ENCODE measurements at regions not wholly inside any gene's neighbourhood (a gene's known extent, or its start where the extent isn't known, plus 50 kb on each side); places are given as distances from the start of the nearest gene placed in this dataset.

- TF ChIP-seq POLR2A (IDR thresholded peaks at IDR 0.05; ENCODE audit: low read depth, low read length) (no peak), POLR2AphosphoS5 (IDR thresholded peaks at IDR 0.05; ENCODE audit: low read depth, low read length) (no peak), TAF1 (IDR thresholded peaks at IDR 0.05; ENCODE audit: low read depth, low read length) (no peak), SPI1 (IDR thresholded peaks at IDR 0.05; ENCODE audit: low read depth, low read length) (no peak), PAX5 (IDR thresholded peaks at IDR 0.05; ENCODE audit: insufficient read depth, low read length, severe bottlenecking) (no peak), POU2F2 (IDR thresholded peaks at IDR 0.05; ENCODE audit: low read depth, low read length) (no peak)
Measured at GRCh38 chr1:218501161-218501560, 156.0 kb downstream of the TGFB2 start.
